Esophagus squamous epithelium (tissue), 4 donors: ENCODE measurements at regions not wholly inside any gene's neighbourhood (a gene's known extent, or its start where the extent isn't known, plus 50 kb on each side); places are given as distances from the start of the nearest gene placed in this dataset.

Source experiments
- POLR2A ChIP-seq, 4 donors: fragments of 450-650 bp; IDR thresholded peaks; one replicate each; pipeline ENCODE4 v1.6.1; 2017; ENCODE audit warnings: antibody characterized with exemption in 4 of 4, mild to moderate bottlenecking in 4 of 4, moderate library complexity in 3 of 4
- TF ChIP-seq, protein P1 (sequence below), 6 experiments: fragments of 450-650 bp in 4 of 6; fragments of 200-600 bp in 2 of 6; sonication (generic) in 2 of 6; IDR thresholded peaks; one replicate each; pipeline ENCODE4 v1.5.1; 2016 to 2019; ENCODE audit warnings: antibody characterized with exemption in 6 of 6, mild to moderate bottlenecking in 4 of 6, moderate library complexity in 4 of 6

DNA sequence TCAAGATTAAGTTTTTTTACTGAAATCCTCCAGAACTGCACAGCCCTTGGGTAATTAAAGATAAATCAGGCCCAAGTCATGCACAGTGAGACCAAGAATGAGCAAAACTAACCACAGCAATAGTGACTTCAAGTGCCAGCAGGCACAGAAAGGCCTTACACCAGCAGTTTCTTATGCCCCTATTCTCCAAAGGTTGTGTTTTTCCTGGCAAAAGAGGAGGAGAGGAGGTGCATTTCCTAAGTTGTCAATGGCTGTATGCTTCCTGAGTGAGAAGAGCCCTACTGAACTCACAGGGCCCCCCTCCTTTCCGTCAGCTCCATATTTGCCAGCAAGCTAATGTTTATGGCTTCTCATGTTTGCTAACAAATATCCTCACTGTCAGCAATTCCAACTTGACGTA lies 418.7 kb upstream of the INTU start:
- TF ChIP-seq, protein P1, sequence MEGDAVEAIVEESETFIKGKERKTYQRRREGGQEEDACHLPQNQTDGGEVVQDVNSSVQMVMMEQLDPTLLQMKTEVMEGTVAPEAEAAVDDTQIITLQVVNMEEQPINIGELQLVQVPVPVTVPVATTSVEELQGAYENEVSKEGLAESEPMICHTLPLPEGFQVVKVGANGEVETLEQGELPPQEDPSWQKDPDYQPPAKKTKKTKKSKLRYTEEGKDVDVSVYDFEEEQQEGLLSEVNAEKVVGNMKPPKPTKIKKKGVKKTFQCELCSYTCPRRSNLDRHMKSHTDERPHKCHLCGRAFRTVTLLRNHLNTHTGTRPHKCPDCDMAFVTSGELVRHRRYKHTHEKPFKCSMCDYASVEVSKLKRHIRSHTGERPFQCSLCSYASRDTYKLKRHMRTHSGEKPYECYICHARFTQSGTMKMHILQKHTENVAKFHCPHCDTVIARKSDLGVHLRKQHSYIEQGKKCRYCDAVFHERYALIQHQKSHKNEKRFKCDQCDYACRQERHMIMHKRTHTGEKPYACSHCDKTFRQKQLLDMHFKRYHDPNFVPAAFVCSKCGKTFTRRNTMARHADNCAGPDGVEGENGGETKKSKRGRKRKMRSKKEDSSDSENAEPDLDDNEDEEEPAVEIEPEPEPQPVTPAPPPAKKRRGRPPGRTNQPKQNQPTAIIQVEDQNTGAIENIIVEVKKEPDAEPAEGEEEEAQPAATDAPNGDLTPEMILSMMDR (IDR thresholded peaks at IDR 0.05), result no peak
- TF ChIP-seq POLR2A (IDR thresholded peaks at IDR 0.05), result no peak
